SU-DHL-6 (cell line): ENCODE measurements at regions not wholly inside any gene's neighbourhood (a gene's known extent, or its start where the extent isn't known, plus 50 kb on each side); places are given as distances from the start of the nearest gene placed in this dataset.
A peak's percentile ranks its signal among the peaks of the same experiment; 100 is the strongest.

Source experiments
- H2AFZ ChIP-seq: fragments of 200-600 bp; sonication (generic); 2 replicates; pipeline ENCODE4 v1.6.1; 2014; ENCODE audit warnings: low read depth, mild to moderate bottlenecking, moderate library complexity, mixed read lengths, antibody characterized with exemption, low read length; ENCODE audit not compliant: severe bottlenecking
- H3F3A ChIP-seq: fragments of 200-600 bp; shearing (Covaris generic); 2 replicates; pipeline ENCODE4 v1.6.0; 2016; ENCODE audit warnings: antibody characterized with exemption, mild to moderate bottlenecking; ENCODE audit not compliant: insufficient read depth
- H3K27ac ChIP-seq: fragments of 200-600 bp; sonication (generic); 2 replicates; pipeline ENCODE4 v1.5.1; 2016; ENCODE audit warnings: low read depth, mild to moderate bottlenecking, low read length, moderate library complexity, mixed read lengths
- H3K27me3 ChIP-seq: fragments of 200-600 bp; sonication (generic), shearing (Covaris generic); 2 replicates; pipeline ENCODE4 v1.6.0; 2014; ENCODE audit warnings: mild to moderate bottlenecking, low read length
- H3K36me3 ChIP-seq: fragments of 200-600 bp; sonication (generic); 2 replicates; pipeline ENCODE4 v1.6.1; 2014; ENCODE audit warnings: mild to moderate bottlenecking, low read length, mixed read lengths
- H3K4me2 ChIP-seq: fragments of 300-600, 200-600 bp; shearing (Covaris generic), sonication (generic); 2 replicates; pipeline ENCODE4 v1.6.0; 2014; ENCODE audit warnings: low read length, low read depth, mild to moderate bottlenecking; ENCODE audit not compliant: poor library complexity, severe bottlenecking
- H3K4me3 ChIP-seq: fragments of 200-600 bp; sonication (generic); 2 replicates; pipeline ENCODE4 v1.5.1; 2014; ENCODE audit warnings: antibody characterized with exemption, low read length, mild to moderate bottlenecking, mixed read lengths; ENCODE audit not compliant: insufficient read depth, poor library complexity, severe bottlenecking
- H3K79me2 ChIP-seq: fragments of 200-600 bp; sonication (generic); 2 replicates; pipeline ENCODE4 v1.6.1; 2014; ENCODE audit warnings: mild to moderate bottlenecking, low read length, moderate library complexity; ENCODE audit not compliant: insufficient read depth
- H3K9ac ChIP-seq: fragments of 200-600 bp; sonication (generic); 2 replicates; pipeline ENCODE4 v1.7.0; 2014; ENCODE audit warnings: mild to moderate bottlenecking, low read length
- H3K9me2 ChIP-seq: fragments of 200-600 bp; sonication (generic); replicated peaks from 2 replicates; pipeline ENCODE4 v1.6.1; 2014; ENCODE audit warnings: low read length; ENCODE audit not compliant: insufficient read depth
- H3K9me3 ChIP-seq: fragments of 200-600 bp; sonication (generic); 2 replicates; pipeline ENCODE4 v1.6.1; 2014; ENCODE audit warnings: low read length, mixed read lengths; ENCODE audit not compliant: insufficient read depth
- H4K20me1 ChIP-seq: fragments of 200-600 bp; sonication (generic); 2 replicates; pipeline ENCODE4 v1.6.1; 2014; ENCODE audit warnings: low read depth, mild to moderate bottlenecking, antibody characterized with exemption, low read length, moderate library complexity, mixed read lengths
- EZH2phosphoT487 ChIP-seq: fragments of 200-600 bp; sonication (generic), shearing (Covaris generic); conservative IDR thresholded peaks from 2 replicates; pipeline ENCODE4 v1.6.1; 2018; ENCODE audit warnings: mild to moderate bottlenecking, antibody characterized with exemption, low read length, moderate library complexity, mixed read lengths
- TF ChIP-seq, protein P1 (sequence below): fragments of 200-600 bp; sonication (generic); IDR thresholded peaks from one replicate; pipeline ENCODE4 v1.5.1; 2017; ENCODE audit warnings: antibody characterized with exemption, mild to moderate bottlenecking, low read length, moderate library complexity; ENCODE audit not compliant: insufficient read depth, poor library complexity, severe bottlenecking

DNA sequence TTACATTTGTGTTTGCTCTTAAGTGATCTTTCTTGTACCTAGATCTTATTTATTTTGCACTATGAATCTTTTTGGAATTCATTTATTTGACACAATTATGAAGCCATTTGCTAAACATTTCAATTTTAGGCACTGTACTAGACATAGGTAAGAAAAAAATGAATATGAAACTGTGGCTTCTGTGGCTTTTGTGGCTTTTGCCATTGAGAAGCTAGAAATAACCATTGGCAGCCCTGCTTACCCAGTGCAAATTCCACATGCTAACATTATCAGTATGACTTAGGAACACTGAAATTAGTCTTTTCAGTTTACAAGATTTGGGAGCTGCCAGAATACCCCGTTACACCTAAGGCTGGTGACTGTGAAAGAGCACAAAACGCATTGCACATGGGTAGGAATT, 60.1 kb downstream of the FSCB start:
- Histone ChIP-seq H3K27me3 (no peaks in the 10 kb centered on the region), H3K9me3 (no peaks in the 10 kb centered on the region), H3K79me2 (no peaks in the 10 kb centered on the region), H3F3A (no peaks in the 10 kb centered on the region), H3K9ac (no peak overlapping the region), H3K4me3 (no peak overlapping the region), H2AFZ (no peak overlapping the region), H3K4me2 (no peak overlapping the region), H3K9me2 (no peaks in the 10 kb centered on the region), H4K20me1 (no peaks in the 10 kb centered on the region), H3K27ac (no peak overlapping the region), H3K36me3 (no peaks in the 10 kb centered on the region)
- no peak for TF ChIP-seq EZH2phosphoT487

DNA sequence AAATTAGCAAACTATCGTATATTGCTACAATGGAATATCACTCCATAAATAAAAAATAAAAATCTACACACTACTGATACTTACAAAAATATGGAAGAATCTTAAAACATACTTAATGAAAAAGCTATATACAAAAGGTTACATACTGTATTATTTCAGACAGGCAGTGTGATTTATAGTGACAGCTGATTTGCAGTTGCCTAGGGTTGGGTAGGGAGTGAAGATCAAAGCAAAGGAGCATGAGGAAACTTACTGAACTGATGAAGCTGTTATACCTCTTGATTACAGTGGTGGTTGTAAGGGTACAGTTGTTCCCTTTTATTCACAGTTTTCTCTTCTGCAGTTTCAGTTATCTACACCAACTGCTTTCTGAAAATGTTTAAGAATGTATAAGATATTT, 62.6 kb downstream of the FSCB start:
- no peak overlapping the region for H3K27ac ChIP-seq
- no peak overlapping the region for H3K4me2 ChIP-seq
- H3K27me3 ChIP-seq: no peaks in the 10 kb centered on the region
- no peaks in the 10 kb centered on the region for H4K20me1 ChIP-seq
- H3K36me3 ChIP-seq: no peaks in the 10 kb centered on the region
- TF ChIP-seq, protein P1, sequence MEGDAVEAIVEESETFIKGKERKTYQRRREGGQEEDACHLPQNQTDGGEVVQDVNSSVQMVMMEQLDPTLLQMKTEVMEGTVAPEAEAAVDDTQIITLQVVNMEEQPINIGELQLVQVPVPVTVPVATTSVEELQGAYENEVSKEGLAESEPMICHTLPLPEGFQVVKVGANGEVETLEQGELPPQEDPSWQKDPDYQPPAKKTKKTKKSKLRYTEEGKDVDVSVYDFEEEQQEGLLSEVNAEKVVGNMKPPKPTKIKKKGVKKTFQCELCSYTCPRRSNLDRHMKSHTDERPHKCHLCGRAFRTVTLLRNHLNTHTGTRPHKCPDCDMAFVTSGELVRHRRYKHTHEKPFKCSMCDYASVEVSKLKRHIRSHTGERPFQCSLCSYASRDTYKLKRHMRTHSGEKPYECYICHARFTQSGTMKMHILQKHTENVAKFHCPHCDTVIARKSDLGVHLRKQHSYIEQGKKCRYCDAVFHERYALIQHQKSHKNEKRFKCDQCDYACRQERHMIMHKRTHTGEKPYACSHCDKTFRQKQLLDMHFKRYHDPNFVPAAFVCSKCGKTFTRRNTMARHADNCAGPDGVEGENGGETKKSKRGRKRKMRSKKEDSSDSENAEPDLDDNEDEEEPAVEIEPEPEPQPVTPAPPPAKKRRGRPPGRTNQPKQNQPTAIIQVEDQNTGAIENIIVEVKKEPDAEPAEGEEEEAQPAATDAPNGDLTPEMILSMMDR: no peak
- no peak for TF ChIP-seq EZH2phosphoT487
- H2AFZ ChIP-seq: no peak overlapping the region
- H3K9me2 ChIP-seq: no peaks in the 10 kb centered on the region
- H3K9ac ChIP-seq: no peak overlapping the region
- H3K4me3 ChIP-seq: no peak overlapping the region
- H3K9me3 ChIP-seq: no peaks in the 10 kb centered on the region
- H3F3A ChIP-seq: no peaks in the 10 kb centered on the region
- H3K79me2 ChIP-seq: no peaks in the 10 kb centered on the region

DNA sequence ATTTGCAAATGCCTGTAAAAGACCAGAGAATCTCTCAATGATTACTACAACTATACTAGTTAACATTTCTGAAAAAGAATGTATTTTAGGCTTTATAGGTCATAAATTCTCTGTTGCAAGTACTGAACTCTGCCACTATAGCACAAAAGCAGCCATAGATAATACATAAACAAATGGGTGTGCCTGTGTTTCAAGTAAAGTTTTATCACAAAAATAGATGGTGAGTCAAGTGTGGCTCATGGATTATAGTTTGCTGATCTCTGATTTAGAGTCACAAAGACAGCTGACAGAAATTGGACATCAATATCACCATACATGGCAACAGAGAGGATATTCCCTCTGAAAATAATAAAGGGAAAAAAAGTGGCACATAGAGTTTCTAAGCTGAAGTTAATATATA, 68.1 kb downstream of the FSCB start:
- H3K9me2 ChIP-seq: no peaks in the 10 kb centered on the region
- no peak overlapping the region for H3K4me2 ChIP-seq
- H3F3A ChIP-seq: no peaks in the 10 kb centered on the region
- H3K27ac ChIP-seq: no peak overlapping the region
- TF ChIP-seq, protein P1: no peak
- TF ChIP-seq EZH2phosphoT487: no peak
- H4K20me1 ChIP-seq: no peaks in the 10 kb centered on the region
- H3K9ac ChIP-seq: no peak overlapping the region
- H2AFZ ChIP-seq: peak overlapping the region; percentile 7
- H3K27me3 ChIP-seq: no peaks in the 10 kb centered on the region
- H3K36me3 ChIP-seq: no peaks in the 10 kb centered on the region
- H3K9me3 ChIP-seq: no peaks in the 10 kb centered on the region
- H3K79me2 ChIP-seq: no peaks in the 10 kb centered on the region
- no peak overlapping the region for H3K4me3 ChIP-seq

DNA sequence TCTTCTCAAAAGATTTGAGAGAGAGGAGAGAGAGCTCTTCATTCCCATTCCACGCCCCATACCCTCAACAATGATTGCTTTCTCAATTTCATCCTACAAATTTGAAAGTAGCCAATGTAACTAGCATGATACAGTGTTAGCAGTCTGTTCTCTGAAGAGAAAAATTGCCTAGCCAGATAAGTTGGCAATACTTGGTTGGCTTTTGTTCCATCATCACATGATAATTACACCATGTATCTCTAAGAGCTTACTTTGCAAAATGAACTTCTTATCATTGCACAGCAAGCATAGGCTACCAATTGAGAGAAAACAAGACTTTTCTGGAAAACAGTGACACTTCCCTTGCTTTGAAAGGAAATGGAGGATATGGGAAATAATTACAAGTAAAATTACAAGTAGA, 68.9 kb downstream of the FSCB start:
- H3K9me2 ChIP-seq: no peaks in the 10 kb centered on the region
- H4K20me1 ChIP-seq: no peaks in the 10 kb centered on the region
- H3K79me2 ChIP-seq: no peaks in the 10 kb centered on the region
- H3F3A ChIP-seq: no peaks in the 10 kb centered on the region
- no peak overlapping the region for H3K4me2 ChIP-seq
- H3K9me3 ChIP-seq: no peaks in the 10 kb centered on the region
- no peaks in the 10 kb centered on the region for H3K36me3 ChIP-seq
- H2AFZ ChIP-seq: no peak overlapping the region
- no peaks in the 10 kb centered on the region for H3K27me3 ChIP-seq
- no peak overlapping the region for H3K27ac ChIP-seq
- no peak overlapping the region for H3K9ac ChIP-seq
- H3K4me3 ChIP-seq: no peak overlapping the region
- TF ChIP-seq, protein P1: no peak
- no peak for TF ChIP-seq EZH2phosphoT487
